Pons (tissue), 1 donor: ENCODE measurements at regions not wholly inside any gene's neighbourhood (a gene's known extent, or its start where the extent isn't known, plus 50 kb on each side); places are given as distances from the start of the nearest gene placed in this dataset.
A peak's percentile ranks its signal among the peaks of the same experiment; 100 is the strongest.

Experiments
- DNase-seq: peaks from one replicate; pipeline ENCODE4 v3.0.0-alpha.2; 2016; ENCODE audit warnings: low spot score

- DNase-seq: no peak
Observed at GRCh38 chr5:143870362-143870761, 58.4 kb downstream of the HMHB1 start.

- DNase-seq: no peak
Observed at GRCh38 chr5:143870871-143871632, 59.1 kb downstream of the HMHB1 start.

GRCh38 chr5:143871672-143872071 lies 59.7 kb downstream of the HMHB1 start:
- DNase-seq: no peak

- no peak for DNase-seq
Observed at GRCh38 chr5:143874312-143874711, 62.4 kb downstream of the HMHB1 start.

GRCh38 chr5:143877196-143877595 lies 65.2 kb downstream of the HMHB1 start:
- peak; percentile 69 for DNase-seq

- no peak for DNase-seq
Observed at GRCh38 chr5:143878430-143878829, 66.5 kb downstream of the HMHB1 start.

GRCh38 chr5:143879646-143880045 lies 67.7 kb downstream of the HMHB1 start:
- no peak for DNase-seq

- no peak for DNase-seq
Observed at GRCh38 chr5:143880178-143880577, 68.2 kb downstream of the HMHB1 start.

GRCh38 chr5:143882520-143882919 lies 70.6 kb downstream of the HMHB1 start:
- DNase-seq: no peak

- DNase-seq: no peak
Observed at GRCh38 chr5:143886096-143886495, 74.1 kb downstream of the HMHB1 start.

- peak; percentile 59 for DNase-seq
Observed at GRCh38 chr5:143886651-143887638, 75.0 kb downstream of the HMHB1 start.

GRCh38 chr5:143887903-143888665 lies 76.1 kb downstream of the HMHB1 start:
- no peak for DNase-seq

- no peak for DNase-seq
Observed at GRCh38 chr5:143888912-143889311, 77.0 kb downstream of the HMHB1 start.

GRCh38 chr5:143889986-143890385 lies 78.0 kb downstream of the HMHB1 start:
- no peak for DNase-seq

GRCh38 chr5:143890487-143890886 lies 78.5 kb downstream of the HMHB1 start:
- DNase-seq: no peak

- no peak for DNase-seq
Observed at GRCh38 chr5:143892271-143892670, 80.3 kb downstream of the HMHB1 start.

GRCh38 chr5:143892908-143893307 lies 80.9 kb downstream of the HMHB1 start:
- no peak for DNase-seq

- no peak for DNase-seq
Observed at GRCh38 chr5:143893638-143894037, 81.7 kb downstream of the HMHB1 start.

GRCh38 chr5:143896516-143896915 lies 84.6 kb downstream of the HMHB1 start:
- DNase-seq: no peak

- no peak for DNase-seq
Observed at GRCh38 chr5:143896966-143897365, 85.0 kb downstream of the HMHB1 start.

GRCh38 chr5:143898381-143898780 lies 86.4 kb downstream of the HMHB1 start:
- no peak for DNase-seq

GRCh38 chr5:143898916-143899591 lies 87.1 kb downstream of the HMHB1 start:
- DNase-seq: no peak
